Upper lobe of left lung (tissue), 4 donors: ENCODE measurements at regions not wholly inside any gene's neighbourhood (a gene's known extent, or its start where the extent isn't known, plus 50 kb on each side); places are given as distances from the start of the nearest gene placed in this dataset.

Experiments
- CTCF ChIP-seq, 6 experiments: fragments of 450-650 bp in 4 of 6; fragments of 200-600 bp in 2 of 6; sonication (generic) in 2 of 6; IDR thresholded peaks; one replicate each; pipeline ENCODE4 v1.5.1; 2016 to 2019; ENCODE audit warnings: antibody characterized with exemption in 6 of 6
- POLR2AphosphoS5 ChIP-seq, 2 donors: sonication (generic); formaldehyde crosslinking; IDR thresholded peaks; one replicate each; pipeline ENCODE4 v1.5.1; 2017; ENCODE audit warnings: antibody characterized with exemption in 2 of 2

GRCh38 chr5:125722550-125722949 is 700.7 kb upstream of the GRAMD2B start:
- TF ChIP-seq CTCF (IDR thresholded peaks at IDR 0.05) (no peak), POLR2AphosphoS5 (IDR thresholded peaks at IDR 0.05) (no peak)
